Psoas muscle (tissue), 7 donors: ENCODE measurements at regions not wholly inside any gene's neighbourhood (a gene's known extent, or its start where the extent isn't known, plus 50 kb on each side); places are given as distances from the start of the nearest gene placed in this dataset.

ENCODE experiments used
- ATAC-seq, 4 donors: fragments of 200-7000 bp; cut with Tn5 transposase; one replicate each; pipeline ENCODE4 v1.9.1; 2020; ENCODE audit warnings: moderate library complexity in 3 of 4, mild to moderate bottlenecking in 2 of 4
- DNase-seq, 2 donors: peaks; one replicate each; pipeline ENCODE4 v3.0.0-alpha.2; 2020
- H3K27ac ChIP-seq: fragments of 200-600 bp; one replicate; pipeline ENCODE4 v1.8.0; 2022
- H3K27me3 ChIP-seq, 3 donors: fragments of 200-600 bp in 1 of 3; one replicate each; pipeline versions ENCODE4 v1.6.1 to v1.8.0; 2013 to 2022; ENCODE audit warnings: low read length in 2 of 3, mild to moderate bottlenecking in 2 of 3, moderate library complexity in 1 of 3; ENCODE audit not compliant: insufficient read depth in 3 of 3
- H3K36me3 ChIP-seq, 2 donors: fragments of 200-600 bp in 1 of 2; one replicate each; pipeline versions ENCODE4 v1.6.1 to v1.8.0; 2013 to 2022; ENCODE audit warnings: low read depth in 1 of 2, mild to moderate bottlenecking in 1 of 2, moderate library complexity in 1 of 2; ENCODE audit not compliant: insufficient read depth in 1 of 2
- H3K4me1 ChIP-seq: fragments of 200-600 bp; one replicate; pipeline ENCODE4 v1.8.0; 2022
- H3K4me3 ChIP-seq: fragments of 200-600 bp; one replicate; pipeline ENCODE4 v1.8.0; 2022; ENCODE audit warnings: mild to moderate bottlenecking
- H3K9me3 ChIP-seq: fragments of 200-600 bp; one replicate; pipeline ENCODE4 v1.8.0; 2022
- CTCF ChIP-seq: fragments of 200-600 bp; IDR thresholded peaks from one replicate; pipeline ENCODE4 v1.8.0; 2022; ENCODE audit warnings: antibody characterized with exemption
- WGBS, 3 donors: extraction: QIAGEN DNeasy Blood & Tissue Kit; methylation state at CpG; one replicate each; pipeline versions ENCODE4 v1.1.6 to v1.1.7; 2013; 5-methylcytosine and 5-hydroxymethylcytosine counted together
- intact Hi-C, 2 donors: fragments of 100-400 bp; cut with DNase I; formaldehyde crosslinking; loops; one replicate each; pipeline versions ENCODE4 v1.11.0 to v1.14.2; 2022
- donor health status: healthy with polysubstance abuse.
- donor health status: DM: no; HTN: no; CAD: no; lungs with moderate emphysema.
- donor health status: Bipolar disorder and iron deficiency.
- donor health status: healthy.
- donor health status: DM: yes; HTN: yes; CAD: no.
- donor health status: DM: no; HTN: no; CAD: no.
- donor health status: DM: yes; HTN: yes; CAD: no.

GRCh38 chr7:81514546-81514945 is 255.3 kb downstream of the HGF start:
- intact Hi-C loops = no loop called here
- H3K27ac ChIP-seq = no peak overlapping the region
- no peaks in the 10 kb centered on the region for H3K4me1 ChIP-seq
- 61 to 68% (median 64%) methylated on average over 3 of the region's 3 CpGs for WGBS, 3 donors
- DNase-seq (no peak), ATAC-seq (no peak)
- no peak for TF ChIP-seq CTCF
- no peak overlapping the region for H3K4me3 ChIP-seq
- H3K36me3 ChIP-seq = no peaks in the 10 kb centered on the region
- no peaks in the 10 kb centered on the region for H3K9me3 ChIP-seq
- H3K27me3 ChIP-seq = no peaks in the 10 kb centered on the region

GRCh38 chr7:81510122-81510521 is 259.7 kb downstream of the HGF start:
- intact Hi-C loops = no loop called here
- H3K27ac ChIP-seq = no peak overlapping the region
- no peak overlapping the region for H3K4me3 ChIP-seq
- no peak for ATAC-seq
- no peak for DNase-seq
- no peaks in the 10 kb centered on the region for H3K4me1 ChIP-seq
- H3K27me3 ChIP-seq = no peaks in the 10 kb centered on the region
- no peak for TF ChIP-seq CTCF
- H3K36me3 ChIP-seq = no peaks in the 10 kb centered on the region
- WGBS, 3 donors = 74 to 76% (median 76%) methylated on average over 10 of the region's 10 CpGs
- H3K9me3 ChIP-seq = no peaks in the 10 kb centered on the region

- intact Hi-C loops = loop anchor here in 1 of 2 donors (10.0 kb wide), 1 partner anchor 448 kb away; no protein-coding TSS in a partner anchor
Measured at GRCh38 chr7:81507221-81507620, 262.6 kb downstream of the HGF start.

GRCh38 chr7:81506609-81507008 is 263.2 kb downstream of the HGF start:
- ATAC-seq (no peak), DNase-seq (no peak)
- Histone ChIP-seq H3K4me1 (no peaks in the 10 kb centered on the region), H3K36me3 (no peaks in the 10 kb centered on the region), H3K9me3 (no peaks in the 10 kb centered on the region), H3K27ac (no peak overlapping the region), H3K27me3 (no peaks in the 10 kb centered on the region), H3K4me3 (no peak overlapping the region)
- no peak for TF ChIP-seq CTCF
- WGBS, 3 donors = 14 to 18% (median 16%) methylated on average over 1 of the region's 1 CpG
- intact Hi-C loops = loop anchor here in 1 of 2 donors (10.0 kb wide), 1 partner anchor 448 kb away; no protein-coding TSS in a partner anchor

More at GRCh38 chr7:81507221-81507620, 262.6 kb downstream of the HGF start:
- ATAC-seq = no peak
- DNase-seq = no peak
- Histone ChIP-seq H3K27me3 (no peaks in the 10 kb centered on the region), H3K9me3 (no peaks in the 10 kb centered on the region), H3K36me3 (no peaks in the 10 kb centered on the region), H3K4me3 (no peak overlapping the region), H3K27ac (no peak overlapping the region), H3K4me1 (no peaks in the 10 kb centered on the region)
- no peak for TF ChIP-seq CTCF
- WGBS, 3 donors = 36 to 50% (median 47%) methylated on average over 2 of the region's 2 CpGs

- intact Hi-C loops = loop anchor here in 1 of 2 donors (10.0 kb wide), 1 partner anchor 451 kb away; no protein-coding TSS in a partner anchor
- Histone ChIP-seq H3K9me3 (no peaks in the 10 kb centered on the region), H3K36me3 (no peaks in the 10 kb centered on the region), H3K27ac (no peak overlapping the region), H3K4me1 (peaks cover 11% of the 10 kb centered on the region), H3K4me3 (no peak overlapping the region), H3K27me3 (no peaks in the 10 kb centered on the region)
- no peak for TF ChIP-seq CTCF
- no peak for DNase-seq
- no peak for ATAC-seq
Measured at GRCh38 chr7:81503771-81504170, 266.1 kb downstream of the HGF start.
